22Rv1 (cell line): ENCODE measurements at regions not wholly inside any gene's neighbourhood (a gene's known extent, or its start where the extent isn't known, plus 50 kb on each side); places are given as distances from the start of the nearest gene placed in this dataset.

Experiments used
- ZFX ChIP-seq: fragments of 450-650 bp; IDR thresholded peaks from 2 replicates; pipeline ENCODE4 v1.6.1; 2017; ENCODE audit warnings: antibody characterized with exemption, borderline replicate concordance
- TF ChIP-seq, protein P1 (sequence below): fragments of 450-650 bp; IDR thresholded peaks from 2 replicates; pipeline ENCODE4 v1.5.1; 2017; ENCODE audit warnings: mild to moderate bottlenecking

DNA sequence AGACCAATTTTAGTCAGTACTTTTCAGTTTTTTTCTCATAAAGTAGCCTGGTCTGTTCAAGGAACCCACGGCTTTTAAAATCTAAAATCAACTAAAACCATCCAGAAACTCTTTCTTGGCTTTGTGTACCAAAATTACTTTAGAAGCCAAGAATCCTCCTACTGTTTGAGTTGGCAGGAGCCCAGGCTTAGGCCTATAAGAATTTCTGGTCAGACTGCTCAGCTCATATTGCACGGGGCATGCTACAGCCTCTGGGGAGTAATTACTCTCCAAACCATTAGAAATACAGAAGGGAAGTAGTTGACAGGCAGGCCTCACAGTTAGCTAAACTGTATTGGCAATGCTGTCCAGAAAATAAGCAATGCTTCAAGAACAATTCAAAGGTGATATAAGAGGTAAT lies 1862.9 kb upstream of the RAG2 start:
- TF ChIP-seq, protein P1, sequence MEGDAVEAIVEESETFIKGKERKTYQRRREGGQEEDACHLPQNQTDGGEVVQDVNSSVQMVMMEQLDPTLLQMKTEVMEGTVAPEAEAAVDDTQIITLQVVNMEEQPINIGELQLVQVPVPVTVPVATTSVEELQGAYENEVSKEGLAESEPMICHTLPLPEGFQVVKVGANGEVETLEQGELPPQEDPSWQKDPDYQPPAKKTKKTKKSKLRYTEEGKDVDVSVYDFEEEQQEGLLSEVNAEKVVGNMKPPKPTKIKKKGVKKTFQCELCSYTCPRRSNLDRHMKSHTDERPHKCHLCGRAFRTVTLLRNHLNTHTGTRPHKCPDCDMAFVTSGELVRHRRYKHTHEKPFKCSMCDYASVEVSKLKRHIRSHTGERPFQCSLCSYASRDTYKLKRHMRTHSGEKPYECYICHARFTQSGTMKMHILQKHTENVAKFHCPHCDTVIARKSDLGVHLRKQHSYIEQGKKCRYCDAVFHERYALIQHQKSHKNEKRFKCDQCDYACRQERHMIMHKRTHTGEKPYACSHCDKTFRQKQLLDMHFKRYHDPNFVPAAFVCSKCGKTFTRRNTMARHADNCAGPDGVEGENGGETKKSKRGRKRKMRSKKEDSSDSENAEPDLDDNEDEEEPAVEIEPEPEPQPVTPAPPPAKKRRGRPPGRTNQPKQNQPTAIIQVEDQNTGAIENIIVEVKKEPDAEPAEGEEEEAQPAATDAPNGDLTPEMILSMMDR = no peak
- no peak for TF ChIP-seq ZFX
